Activated CD8-positive, alpha-beta T cell treated with anti-CD3 and anti-CD28 coated beads for 36 hours (primary cell): ENCODE measurements at regions not wholly inside any gene's neighbourhood (a gene's known extent, or its start where the extent isn't known, plus 50 kb on each side); places are given as distances from the start of the nearest gene placed in this dataset.
"Not testable (repeated sequence)": the region's sequence is repeated elsewhere in the genome, so short reads cannot be mapped to it uniquely, and the experiment has no call there.

Source experiments
- ATAC-seq: fragments of 200-7000 bp; cut with Tn5 transposase; one replicate; pipeline ENCODE4 v1.10.0; 2021; ENCODE audit warnings: mild to moderate bottlenecking, moderate library complexity
- CTCF ChIA-PET: fragments of 350-600 bp; sonication (Branson Sonifier 250); formaldehyde crosslinking; loops from one replicate; lab custom pipeline; 2021; ENCODE audit warnings: antibody characterized with exemption; lab: Charles Lee
- POLR2A ChIA-PET: fragments of 350-600 bp; sonication (Branson Sonifier 250); formaldehyde crosslinking; loops from one replicate; lab custom pipeline; 2021; ENCODE audit warnings: antibody characterized with exemption; lab: Charles Lee
- DNase-seq: peaks from one replicate; pipeline ENCODE4 v3.0.0-alpha.2; 2020
- H3K27ac Mint-ChIP-seq: one replicate; pipeline ENCODE4 v1.8.0; 2021; ENCODE audit warnings: mild to moderate bottlenecking, mixed read lengths
- H3K27me3 Mint-ChIP-seq: one replicate; pipeline ENCODE4 v1.8.0; 2021; ENCODE audit warnings: mixed read lengths
- H3K36me3 Mint-ChIP-seq: one replicate; pipeline ENCODE4 v1.8.0; 2021; ENCODE audit warnings: low read depth, mixed read lengths
- H3K4me1 Mint-ChIP-seq: one replicate; pipeline ENCODE4 v1.8.0; 2021; ENCODE audit warnings: low read depth, mixed read lengths
- H3K4me3 Mint-ChIP-seq: one replicate; pipeline ENCODE4 v1.8.0; 2021; ENCODE audit warnings: mild to moderate bottlenecking, moderate library complexity, mixed read lengths
- H3K9me3 Mint-ChIP-seq: one replicate; pipeline ENCODE4 v1.8.0; 2021; ENCODE audit warnings: mixed read lengths
- CTCF ChIP-seq: fragments of 200-600 bp; IDR thresholded peaks from one replicate; pipeline ENCODE4 v1.8.0; 2022; ENCODE audit warnings: antibody characterized with exemption, mild to moderate bottlenecking
- intact Hi-C: fragments of 100-400 bp; cut with micrococcal nuclease; formaldehyde crosslinking; loops from one replicate; pipeline ENCODE4 v1.10.0; 2022

GRCh38 chr2:35204881-35205280 lies 1150.7 kb upstream of the CRIM1 start:
- H3K27me3 Mint-ChIP-seq = no peaks in the 10 kb centered on the region

GRCh38 chr2:35204323-35204722 lies 1151.3 kb upstream of the CRIM1 start:
- H3K9me3 Mint-ChIP-seq = peaks cover 3% of the 10 kb centered on the region
- ATAC-seq (no peak), DNase-seq (no peak)
- no peak overlapping the region for H3K27ac Mint-ChIP-seq
- no peak overlapping the region for H3K4me3 Mint-ChIP-seq
- CTCF ChIA-PET = no interaction called here
- H3K4me1 Mint-ChIP-seq = no peaks in the 10 kb centered on the region
- no peak for TF ChIP-seq CTCF
- no peaks in the 10 kb centered on the region for H3K27me3 Mint-ChIP-seq
- H3K36me3 Mint-ChIP-seq = no peaks in the 10 kb centered on the region
- intact Hi-C loops = no loop called here
- POLR2A ChIA-PET = no interaction called here

More at GRCh38 chr2:35204881-35205280, 1150.7 kb upstream of the CRIM1 start:
- Mint-ChIP-seq H3K4me3 (no peak overlapping the region), H3K4me1 (no peaks in the 10 kb centered on the region), H3K27ac (no peak overlapping the region), H3K9me3 (peaks cover 3% of the 10 kb centered on the region), H3K36me3 (no peaks in the 10 kb centered on the region)
- intact Hi-C loops = no loop called here
- no peak for ATAC-seq
- DNase-seq = no peak
- ChIA-PET POLR2A (no interaction called here), CTCF (no interaction called here)
- no peak for TF ChIP-seq CTCF

GRCh38 chr2:35199298-35199697 lies 1156.3 kb upstream of the CRIM1 start:
- CTCF ChIA-PET = interaction anchor here (0.6 kb wide), 1 partner anchor 1020 kb away, joined by 3 read pairs; no protein-coding TSS in a partner anchor
- no peak overlapping the region for H3K27ac Mint-ChIP-seq
- DNase-seq = no peak
- ATAC-seq = no peak
- intact Hi-C loops = no loop called here
- no peaks in the 10 kb centered on the region for H3K36me3 Mint-ChIP-seq
- TF ChIP-seq CTCF = no peak
- H3K27me3 Mint-ChIP-seq = no peaks in the 10 kb centered on the region
- POLR2A ChIA-PET = no interaction called here
- H3K9me3 Mint-ChIP-seq = peaks cover 4% of the 10 kb centered on the region
- H3K4me3 Mint-ChIP-seq = no peak overlapping the region
- no peaks in the 10 kb centered on the region for H3K4me1 Mint-ChIP-seq

- Mint-ChIP-seq H3K4me1 (no peaks in the 10 kb centered on the region), H3K27me3 (no peaks in the 10 kb centered on the region), H3K36me3 (no peaks in the 10 kb centered on the region), H3K27ac (no peak overlapping the region), H3K4me3 (no peak overlapping the region), H3K9me3 (peaks cover 8% of the 10 kb centered on the region)
- intact Hi-C loops = no loop called here
- ChIA-PET CTCF (no interaction called here), POLR2A (no interaction called here)
- DNase-seq = no peak
- no peak for ATAC-seq
- TF ChIP-seq CTCF = no peak
Observed at GRCh38 chr2:35185861-35186412, 1169.6 kb upstream of the CRIM1 start.

GRCh38 chr2:35184471-35184870 lies 1171.1 kb upstream of the CRIM1 start:
- ATAC-seq = no peak
- no peak overlapping the region for H3K27ac Mint-ChIP-seq
- no peaks in the 10 kb centered on the region for H3K4me1 Mint-ChIP-seq
- CTCF ChIA-PET = no interaction called here
- no peaks in the 10 kb centered on the region for H3K36me3 Mint-ChIP-seq
- H3K9me3 Mint-ChIP-seq = peaks cover 7% of the 10 kb centered on the region
- POLR2A ChIA-PET = no interaction called here
- no peaks in the 10 kb centered on the region for H3K27me3 Mint-ChIP-seq
- intact Hi-C loops = no loop called here
- no peak overlapping the region for H3K4me3 Mint-ChIP-seq
- no peak for DNase-seq
- TF ChIP-seq CTCF = no peak

GRCh38 chr2:35176726-35177125 lies 1178.9 kb upstream of the CRIM1 start:
- POLR2A ChIA-PET, H3K27me3 Mint-ChIP-seq, ATAC-seq: not testable (repeated sequence)

More at GRCh38 chr2:35176726-35177125, 1178.9 kb upstream of the CRIM1 start:
- intact Hi-C loops, DNase-seq, H3K4me1 Mint-ChIP-seq, H3K36me3 Mint-ChIP-seq, H3K27ac Mint-ChIP-seq, H3K4me3 Mint-ChIP-seq, H3K9me3 Mint-ChIP-seq, CTCF ChIA-PET: not testable (repeated sequence)
